ENCODE measurements at regions not wholly inside any gene's neighbourhood (a gene's known extent, or its start where the extent isn't known, plus 50 kb on each side); places are given as distances from the start of the nearest gene placed in this dataset.

DNA sequence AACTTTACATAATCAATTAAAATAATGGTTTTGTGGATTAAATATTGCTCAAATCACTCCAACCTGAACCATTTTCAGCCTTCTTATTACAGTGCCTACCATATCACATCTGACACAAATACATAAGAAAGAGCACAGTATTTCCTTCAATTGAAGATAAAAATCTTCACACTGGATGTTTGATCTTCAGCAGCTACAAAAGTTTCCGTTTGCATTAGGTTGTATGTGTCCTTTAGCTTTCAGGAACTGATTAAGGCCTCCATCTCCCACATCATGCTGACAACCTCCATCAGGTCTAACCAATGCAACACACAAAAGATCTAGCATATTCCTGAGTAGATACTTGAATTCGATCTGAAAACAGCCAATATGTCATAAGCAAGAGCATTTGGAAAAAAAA lies 195.1 kb upstream of the NR5A2 start:
- TF ChIP-seq, protein P1, sequence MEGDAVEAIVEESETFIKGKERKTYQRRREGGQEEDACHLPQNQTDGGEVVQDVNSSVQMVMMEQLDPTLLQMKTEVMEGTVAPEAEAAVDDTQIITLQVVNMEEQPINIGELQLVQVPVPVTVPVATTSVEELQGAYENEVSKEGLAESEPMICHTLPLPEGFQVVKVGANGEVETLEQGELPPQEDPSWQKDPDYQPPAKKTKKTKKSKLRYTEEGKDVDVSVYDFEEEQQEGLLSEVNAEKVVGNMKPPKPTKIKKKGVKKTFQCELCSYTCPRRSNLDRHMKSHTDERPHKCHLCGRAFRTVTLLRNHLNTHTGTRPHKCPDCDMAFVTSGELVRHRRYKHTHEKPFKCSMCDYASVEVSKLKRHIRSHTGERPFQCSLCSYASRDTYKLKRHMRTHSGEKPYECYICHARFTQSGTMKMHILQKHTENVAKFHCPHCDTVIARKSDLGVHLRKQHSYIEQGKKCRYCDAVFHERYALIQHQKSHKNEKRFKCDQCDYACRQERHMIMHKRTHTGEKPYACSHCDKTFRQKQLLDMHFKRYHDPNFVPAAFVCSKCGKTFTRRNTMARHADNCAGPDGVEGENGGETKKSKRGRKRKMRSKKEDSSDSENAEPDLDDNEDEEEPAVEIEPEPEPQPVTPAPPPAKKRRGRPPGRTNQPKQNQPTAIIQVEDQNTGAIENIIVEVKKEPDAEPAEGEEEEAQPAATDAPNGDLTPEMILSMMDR (IDR thresholded peaks at IDR 0.05) = no peak
- TF ChIP-seq POLR2A (IDR thresholded peaks at IDR 0.05) = no peak
